ENCODE measurements at regions not wholly inside any gene's neighbourhood (a gene's known extent, or its start where the extent isn't known, plus 50 kb on each side); places are given as distances from the start of the nearest gene placed in this dataset.
"Not testable (repeated sequence)": the region's sequence is repeated elsewhere in the genome, so short reads cannot be mapped to it uniquely, and the experiment has no call there.

- DNase-seq (ENCODE audit: low read depth): peak; percentile 72
These were observed 116.2 kb upstream of the TP53BP2 start for GRCh38 chr1:223961985-223962384.

- not testable (repeated sequence) for DNase-seq (ENCODE audit: low read depth)
These were observed 107.1 kb upstream of the TP53BP2 start for GRCh38 chr1:223952801-223953200.

GRCh38 chr1:223951551-223951950 lies 105.8 kb upstream of the TP53BP2 start:
- not testable (repeated sequence) for DNase-seq (ENCODE audit: low read depth)

- not testable (repeated sequence) for DNase-seq (ENCODE audit: low read depth)
These were observed 104.2 kb upstream of the TP53BP2 start for GRCh38 chr1:223949944-223950343.

- DNase-seq (ENCODE audit: low read depth): not testable (repeated sequence)
These were observed 102.3 kb upstream of the TP53BP2 start for GRCh38 chr1:223948041-223948440.

GRCh38 chr1:223936592-223936991 lies 90.8 kb upstream of the TP53BP2 start:
- not testable (repeated sequence) for DNase-seq (ENCODE audit: low read depth)

GRCh38 chr1:223931476-223931875 lies 85.7 kb upstream of the TP53BP2 start:
- DNase-seq (ENCODE audit: low read depth): not testable (repeated sequence)

GRCh38 chr1:223920805-223921204 lies 75.1 kb upstream of the TP53BP2 start:
- not testable (repeated sequence) for DNase-seq (ENCODE audit: low read depth)

- not testable (repeated sequence) for DNase-seq (ENCODE audit: low read depth)
These were observed 69.7 kb upstream of the TP53BP2 start for GRCh38 chr1:223915476-223915875.

- DNase-seq (ENCODE audit: low read depth): not testable (repeated sequence)
These were observed 68.0 kb upstream of the TP53BP2 start for GRCh38 chr1:223913715-223914114.

- not testable (repeated sequence) for DNase-seq (ENCODE audit: low read depth)
These were observed 62.3 kb upstream of the TP53BP2 start for GRCh38 chr1:223907943-223908587.

- DNase-seq (ENCODE audit: low read depth): not testable (repeated sequence)
These were observed 57.5 kb upstream of the TP53BP2 start for GRCh38 chr1:223903221-223903620.

GRCh38 chr1:223899775-223900174 lies 54.0 kb upstream of the TP53BP2 start:
- DNase-seq (ENCODE audit: low read depth): peak; percentile 7

- not testable (repeated sequence) for DNase-seq (ENCODE audit: low read depth)
These were observed 51.4 kb upstream of the TP53BP2 start for GRCh38 chr1:223897097-223897496.

GRCh38 chr1:223895950-223896349 lies 50.2 kb upstream of the TP53BP2 start:
- DNase-seq (ENCODE audit: low read depth): not testable (repeated sequence)
